ENCODE measurements at regions not wholly inside any gene's neighbourhood (a gene's known extent, or its start where the extent isn't known, plus 50 kb on each side); places are given as distances from the start of the nearest gene placed in this dataset.

DNA sequence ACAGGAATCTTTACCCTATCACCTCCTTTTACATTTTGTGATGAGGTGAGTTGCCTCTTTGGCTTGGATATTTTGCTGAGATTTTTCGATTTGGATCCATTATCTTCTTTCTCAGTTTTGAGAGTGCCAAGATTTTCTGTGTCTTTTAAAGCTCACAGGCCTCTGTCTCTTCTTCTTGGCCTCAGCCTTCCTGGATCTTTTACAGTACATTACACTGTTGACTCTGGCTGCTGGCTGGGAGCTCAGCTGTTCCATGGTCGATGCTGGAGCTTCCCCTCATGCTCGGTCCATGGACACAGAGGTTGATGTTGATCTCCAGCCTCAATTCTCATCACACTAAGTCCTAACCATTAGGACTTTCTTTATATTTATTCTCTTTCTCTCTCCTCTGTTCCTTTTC is 332.8 kb upstream of the UBE2E3 start:
- ATAC-seq (no peak), DNase-seq (no peak)
- POLR2A ChIA-PET = no interaction called here
- H3K27me3 Mint-ChIP-seq = peaks cover 0 to 19% (median 4%) of the 10 kb centered on the region in 5 donors
- intact Hi-C loops (cut with micrococcal nuclease) = no loop called here
- no peak overlapping the region for H3K4me3 Mint-ChIP-seq
- peaks cover 0 to 2% (median 0%) of the 10 kb centered on the region in 11 donors for H3K9me3 Mint-ChIP-seq
- H3K27me3 ChIP-seq (ENCODE audit: control insufficient read depth in 2 of 2, insufficient read depth in 2 of 2, low read length in 2 of 2) = peaks cover 0 to 4% of the 10 kb centered on the region in 2 donors
- no peaks in the 10 kb centered on the region for H3K36me3 ChIP-seq (ENCODE audit: control insufficient read depth in 2 of 3, insufficient read depth in 3 of 3, low read length in 3 of 3)
- no peak overlapping the region for H3K27ac ChIP-seq (ENCODE audit: low read depth, low read length)
- H3K4me1 Mint-ChIP-seq = no peaks in the 10 kb centered on the region
- no peaks in the 10 kb centered on the region for H3K9me3 ChIP-seq (ENCODE audit: control insufficient read depth in 2 of 3, low read length in 3 of 3)
- H3K36me3 Mint-ChIP-seq = no peaks in the 10 kb centered on the region
- no peak overlapping the region for H3K27ac Mint-ChIP-seq
- CTCF ChIA-PET = interaction anchor here (0.7 kb wide), 1 partner anchor 421 kb away, joined by 4 read pairs; no protein-coding TSS in a partner anchor
- H3K4me3 ChIP-seq (ENCODE audit: low read length) = no peak overlapping the region
- no peaks in the 10 kb centered on the region for H3K4me1 ChIP-seq (ENCODE audit: control insufficient read depth in 2 of 2, insufficient read depth in 2 of 2, low read length in 2 of 2)

DNA sequence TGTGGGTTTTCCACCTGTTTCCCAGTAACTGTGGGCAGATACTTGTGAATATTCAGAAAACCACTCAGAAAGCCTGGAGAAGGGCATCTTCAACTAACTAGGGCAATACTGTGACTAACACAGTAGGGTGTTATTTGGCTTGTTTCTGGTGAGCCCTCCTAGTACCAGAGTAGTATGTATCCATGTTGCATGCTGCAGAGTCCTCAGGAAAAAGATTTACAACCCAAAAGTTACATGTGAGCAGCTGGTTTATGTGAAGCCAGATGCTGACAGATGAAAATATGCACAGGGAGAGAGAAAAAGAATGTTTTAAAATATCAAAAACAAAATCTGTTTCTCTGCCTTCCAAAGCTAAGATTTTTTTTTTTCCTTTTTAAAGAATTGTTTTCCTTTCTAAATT is 333.2 kb upstream of the UBE2E3 start:
- CTCF ChIA-PET = interaction anchor here (0.7 kb wide), 1 partner anchor 420 kb away, joined by 4 read pairs; no protein-coding TSS in a partner anchor
- H3K9me3 Mint-ChIP-seq = peaks cover 0 to under 1% (median 0%) of the 10 kb centered on the region in 11 donors
- POLR2A ChIA-PET = no interaction called here
- DNase-seq = no peak
- no peak overlapping the region for H3K27ac Mint-ChIP-seq
- H3K4me1 Mint-ChIP-seq = no peaks in the 10 kb centered on the region
- peaks cover 0 to under 1% of the 10 kb centered on the region in 2 donors for H3K27me3 ChIP-seq (ENCODE audit: control insufficient read depth in 2 of 2, insufficient read depth in 2 of 2, low read length in 2 of 2)
- H3K4me1 ChIP-seq (ENCODE audit: control insufficient read depth in 2 of 2, insufficient read depth in 2 of 2, low read length in 2 of 2) = no peaks in the 10 kb centered on the region
- H3K36me3 ChIP-seq (ENCODE audit: control insufficient read depth in 2 of 3, insufficient read depth in 3 of 3, low read length in 3 of 3) = no peaks in the 10 kb centered on the region
- no peaks in the 10 kb centered on the region for H3K9me3 ChIP-seq (ENCODE audit: control insufficient read depth in 2 of 3, low read length in 3 of 3)
- no peak for ATAC-seq
- H3K27ac ChIP-seq (ENCODE audit: low read depth, low read length) = no peak overlapping the region
- no peaks in the 10 kb centered on the region for H3K36me3 Mint-ChIP-seq
- intact Hi-C loops (cut with micrococcal nuclease) = no loop called here
- H3K27me3 Mint-ChIP-seq = peaks cover 0 to 18% (median 2%) of the 10 kb centered on the region in 5 donors
- H3K4me3 Mint-ChIP-seq = no peak overlapping the region
- no peak overlapping the region for H3K4me3 ChIP-seq (ENCODE audit: low read length)

DNA sequence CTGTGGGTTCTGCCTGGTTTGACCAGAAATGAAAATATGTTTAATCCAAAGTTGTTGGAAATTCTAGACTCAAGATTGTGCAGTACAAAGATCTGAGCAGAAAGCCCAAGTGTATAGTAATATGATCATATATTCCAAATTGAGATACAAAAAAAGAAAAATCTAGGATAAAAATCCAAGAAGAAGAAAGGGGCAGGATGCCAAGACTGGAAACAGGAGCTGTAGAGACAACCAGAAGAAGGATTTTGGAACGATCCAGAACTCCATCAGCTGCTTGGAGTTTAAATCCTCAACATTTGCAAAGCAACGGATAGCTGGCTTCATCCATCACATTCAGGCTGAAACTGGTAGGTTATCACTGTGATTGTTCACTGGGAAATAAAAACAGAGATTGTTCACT is 333.6 kb upstream of the UBE2E3 start:
- no peak for ATAC-seq

DNA sequence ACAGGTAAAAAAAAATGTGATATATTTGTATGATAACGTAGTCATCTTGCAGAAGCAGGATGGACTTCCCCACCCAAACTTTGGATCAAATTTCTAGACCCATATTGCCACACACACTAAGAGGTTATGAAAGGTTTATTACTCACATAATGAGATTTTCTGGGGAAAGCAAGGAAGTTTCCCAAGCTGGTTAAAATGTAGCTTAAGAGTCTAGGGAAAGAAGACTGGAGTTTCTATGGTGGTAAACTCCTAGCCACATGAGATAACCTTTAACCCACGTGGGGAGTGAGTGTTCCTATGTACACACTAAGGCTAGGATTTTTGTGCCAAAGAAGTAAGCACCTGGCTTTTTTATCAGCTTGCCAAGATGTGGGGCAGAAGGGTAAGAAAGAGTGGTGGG is 335.7 kb upstream of the UBE2E3 start:
- H3K9me3 Mint-ChIP-seq = peaks cover 0 to 3% (median 0%) of the 10 kb centered on the region in 11 donors
- peaks cover 0 to 7% (median 2%) of the 10 kb centered on the region in 5 donors for H3K27me3 Mint-ChIP-seq

More for the DNA sequence above, 333.6 kb upstream of the UBE2E3 start:
- Histone ChIP-seq H3K27ac (ENCODE audit: low read depth, low read length) (no peak overlapping the region), H3K36me3 (ENCODE audit: control insufficient read depth in 2 of 3, insufficient read depth in 3 of 3, low read length in 3 of 3) (no peaks in the 10 kb centered on the region), H3K4me3 (ENCODE audit: low read length) (no peak overlapping the region), H3K9me3 (ENCODE audit: control insufficient read depth in 2 of 3, low read length in 3 of 3) (no peaks in the 10 kb centered on the region), H3K27me3 (ENCODE audit: control insufficient read depth in 2 of 2, insufficient read depth in 2 of 2, low read length in 2 of 2) (no peaks in the 10 kb centered on the region), H3K4me1 (ENCODE audit: control insufficient read depth in 2 of 2, insufficient read depth in 2 of 2, low read length in 2 of 2) (no peaks in the 10 kb centered on the region)
- Mint-ChIP-seq H3K9me3 (no peaks in the 10 kb centered on the region), H3K4me1 (no peaks in the 10 kb centered on the region), H3K27ac (no peak overlapping the region), H3K4me3 (no peak overlapping the region), H3K36me3 (no peaks in the 10 kb centered on the region), H3K27me3 (peaks cover 0 to 14% (median 2%) of the 10 kb centered on the region in 5 donors)
- no peak for DNase-seq
- intact Hi-C loops (cut with micrococcal nuclease) = no loop called here
- ChIA-PET CTCF (interaction anchor here (0.7 kb wide), 1 partner anchor 420 kb away, joined by 4 read pairs; no protein-coding TSS in a partner anchor), POLR2A (no interaction called here)

DNA sequence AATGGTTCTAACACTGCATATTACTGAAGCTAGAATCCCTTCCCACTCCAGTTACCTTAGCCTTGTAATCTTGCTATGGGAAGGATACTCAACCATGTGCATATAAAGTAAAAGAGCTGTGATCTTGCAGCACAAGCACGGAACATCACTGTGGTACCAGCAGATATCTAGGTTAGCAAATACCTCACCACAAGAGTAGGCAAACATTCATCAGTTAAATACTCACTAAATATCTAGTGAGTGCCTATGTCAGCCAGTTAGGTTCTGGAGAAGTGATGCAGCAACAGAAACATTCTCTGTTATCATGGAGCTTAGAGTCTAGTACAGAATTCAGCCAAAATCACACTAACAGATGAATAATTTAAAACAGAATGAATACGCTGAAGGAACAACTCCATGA is 349.6 kb upstream of the UBE2E3 start:
- no peaks in the 10 kb centered on the region for H3K27me3 ChIP-seq (ENCODE audit: control insufficient read depth in 2 of 2, insufficient read depth in 2 of 2, low read length in 2 of 2)
- no peaks in the 10 kb centered on the region for H3K4me1 ChIP-seq (ENCODE audit: control insufficient read depth in 2 of 2, insufficient read depth in 2 of 2, low read length in 2 of 2)
- no peak overlapping the region for H3K27ac ChIP-seq (ENCODE audit: low read depth, low read length)
- DNase-seq (no peak), ATAC-seq (no peak)
- no peak overlapping the region for H3K27ac Mint-ChIP-seq
- no peak overlapping the region for H3K4me3 ChIP-seq (ENCODE audit: low read length)
- no peaks in the 10 kb centered on the region for H3K36me3 ChIP-seq (ENCODE audit: control insufficient read depth in 2 of 3, insufficient read depth in 3 of 3, low read length in 3 of 3)
- CTCF ChIA-PET = no interaction called here
- intact Hi-C loops (cut with micrococcal nuclease) = no loop called here
- peaks cover 0 to 1% (median 0%) of the 10 kb centered on the region in 11 donors for H3K9me3 Mint-ChIP-seq
- POLR2A ChIA-PET = no interaction called here
- H3K36me3 Mint-ChIP-seq = peaks cover 0 to 4% (median 0%) of the 10 kb centered on the region in 5 donors
- H3K4me3 Mint-ChIP-seq = no peak overlapping the region
- H3K9me3 ChIP-seq (ENCODE audit: control insufficient read depth in 2 of 3, low read length in 3 of 3) = no peaks in the 10 kb centered on the region
- H3K27me3 Mint-ChIP-seq = peaks cover 0 to 13% (median 9%) of the 10 kb centered on the region in 5 donors
- H3K4me1 Mint-ChIP-seq = no peaks in the 10 kb centered on the region

More for the DNA sequence above, 335.7 kb upstream of the UBE2E3 start:
- no peaks in the 10 kb centered on the region for H3K4me1 Mint-ChIP-seq
- POLR2A ChIA-PET = no interaction called here
- Histone ChIP-seq H3K9me3 (ENCODE audit: control insufficient read depth in 2 of 3, low read length in 3 of 3) (no peaks in the 10 kb centered on the region), H3K4me1 (ENCODE audit: control insufficient read depth in 2 of 2, insufficient read depth in 2 of 2, low read length in 2 of 2) (no peaks in the 10 kb centered on the region), H3K27me3 (ENCODE audit: control insufficient read depth in 2 of 2, insufficient read depth in 2 of 2, low read length in 2 of 2) (no peaks in the 10 kb centered on the region), H3K4me3 (ENCODE audit: low read length) (no peak overlapping the region), H3K27ac (ENCODE audit: low read depth, low read length) (no peak overlapping the region), H3K36me3 (ENCODE audit: control insufficient read depth in 2 of 3, insufficient read depth in 3 of 3, low read length in 3 of 3) (no peaks in the 10 kb centered on the region)
- no peaks in the 10 kb centered on the region for H3K36me3 Mint-ChIP-seq
- DNase-seq (no peak), ATAC-seq (no peak)
- CTCF ChIA-PET = interaction anchor here (0.6 kb wide), 1 partner anchor 310 kb away, joined by 4 read pairs; no protein-coding TSS in a partner anchor
- H3K27ac Mint-ChIP-seq = no peak overlapping the region
- H3K4me3 Mint-ChIP-seq = no peak overlapping the region
- intact Hi-C loops (cut with micrococcal nuclease) = no loop called here

DNA sequence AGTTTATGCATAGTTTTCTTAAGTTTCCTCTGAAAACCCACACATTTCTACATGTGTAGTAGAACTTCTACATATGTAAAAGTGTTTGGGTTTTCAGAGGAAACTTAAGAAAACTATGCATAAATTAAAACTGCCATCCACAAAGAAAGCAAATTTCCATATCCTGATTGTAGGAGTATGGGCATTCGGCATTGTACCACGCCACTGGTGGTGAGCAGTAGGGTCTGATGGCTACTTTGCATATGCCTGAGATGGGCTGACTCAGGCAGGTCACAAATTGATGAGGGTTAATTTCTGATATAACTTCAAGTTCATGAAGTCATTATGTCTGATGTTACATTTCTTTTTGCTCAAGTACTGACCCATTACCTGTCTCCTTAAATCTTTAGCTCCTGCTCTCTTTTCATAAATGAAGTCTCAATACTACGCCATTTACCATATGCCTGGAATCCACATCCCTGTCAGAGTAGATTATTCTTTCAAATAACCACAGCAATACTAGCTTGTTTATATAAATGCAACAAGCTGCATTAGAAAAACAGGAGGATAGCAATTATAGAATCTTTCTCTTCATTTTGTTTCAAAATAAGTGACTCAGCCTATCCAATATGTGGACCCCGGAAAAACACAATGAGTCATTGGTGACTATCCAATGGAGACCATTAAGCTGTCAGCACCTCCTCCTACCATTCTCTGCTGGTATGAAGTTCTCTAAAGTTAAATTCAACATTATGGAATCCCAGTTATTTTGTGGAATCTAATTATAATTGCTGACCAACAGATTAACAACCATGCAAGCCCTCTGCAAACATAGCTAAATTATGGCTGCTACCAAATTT is 355.2 kb upstream of the UBE2E3 start:
- peaks cover 0 to 6% (median 2%) of the 10 kb centered on the region in 11 donors for H3K9me3 Mint-ChIP-seq
- H3K36me3 Mint-ChIP-seq = no peaks in the 10 kb centered on the region
- Histone ChIP-seq H3K36me3 (ENCODE audit: control insufficient read depth in 2 of 3, insufficient read depth in 3 of 3, low read length in 3 of 3) (no peaks in the 10 kb centered on the region), H3K4me3 (ENCODE audit: low read length) (no peak overlapping the region), H3K27ac (ENCODE audit: low read depth, low read length) (no peak overlapping the region), H3K4me1 (ENCODE audit: control insufficient read depth in 2 of 2, insufficient read depth in 2 of 2, low read length in 2 of 2) (no peaks in the 10 kb centered on the region), H3K27me3 (ENCODE audit: control insufficient read depth in 2 of 2, insufficient read depth in 2 of 2, low read length in 2 of 2) (no peaks in the 10 kb centered on the region), H3K9me3 (ENCODE audit: control insufficient read depth in 2 of 3, low read length in 3 of 3) (no peaks in the 10 kb centered on the region)
- H3K27ac Mint-ChIP-seq = no peak overlapping the region
- no peak overlapping the region for H3K4me3 Mint-ChIP-seq
- H3K4me1 Mint-ChIP-seq = no peaks in the 10 kb centered on the region
- intact Hi-C loops (cut with micrococcal nuclease) = no loop called here
- peaks cover 2 to 12% (median 6%) of the 10 kb centered on the region in 5 donors for H3K27me3 Mint-ChIP-seq
- DNase-seq = no peak
- POLR2A ChIA-PET = no interaction called here
- CTCF ChIA-PET = no interaction called here
- ATAC-seq = no peak

Data from naive thymus-derived CD4-positive, alpha-beta T cell (primary cell).